H1 (cell line): ENCODE measurements at regions not wholly inside any gene's neighbourhood (a gene's known extent, or its start where the extent isn't known, plus 50 kb on each side); places are given as distances from the start of the nearest gene placed in this dataset.

ENCODE experiments used
- CTCF ChIA-PET: fragments of 300-600 bp; sonication (Branson Sonifier 250); formaldehyde crosslinking; loops from one replicate; lab custom pipeline; 2021; ENCODE audit not compliant: partially characterized antibody; lab: Charles Lee
- POLR2A ChIA-PET: fragments of 300-600 bp; sonication (Branson Sonifier 250); formaldehyde crosslinking; loops from one replicate; lab custom pipeline; 2021; ENCODE audit warnings: inconsistent platforms; ENCODE audit not compliant: partially characterized antibody; lab: Charles Lee
- DNase-seq, 2 experiments: peaks; one replicate each; pipeline versions ENCODE4 v3.0.0 to v3.0.0-alpha.2; 2010 to 2022; ENCODE audit warnings: low spot score in 2 of 2, low read depth in 1 of 2, mixed read lengths in 1 of 2
- FAIRE-seq: peaks from 2 replicates; lab custom pipeline; 2011; peaks lifted over from hg19 to GRCh38; lab: Jason Lieb, UNC
- H2AFZ ChIP-seq: 2 replicates; pipeline ENCODE4 v1.8.1; 2012; ENCODE audit warnings: low read length, inconsistent platforms
- H2AK5ac ChIP-seq: 2 replicates; pipeline ENCODE4 v1.6.1; 2013; ENCODE audit warnings: low read depth, low read length
- H2BK120ac ChIP-seq: replicated peaks from 2 replicates; pipeline ENCODE3; 2013; ENCODE audit warnings: low read depth, low read length, inconsistent platforms
- H2BK12ac ChIP-seq: 2 replicates; pipeline ENCODE4 v1.6.1; 2013; ENCODE audit warnings: low read depth, low read length
- H2BK15ac ChIP-seq: 2 replicates; pipeline ENCODE4 v1.6.1; 2013; ENCODE audit warnings: low read length
- H2BK20ac ChIP-seq: 2 replicates; pipeline ENCODE4 v1.6.1; 2013; ENCODE audit warnings: low read length
- H2BK5ac ChIP-seq: 2 replicates; pipeline ENCODE4 v1.6.1; 2013; ENCODE audit warnings: low read depth, low read length
- H3K14ac ChIP-seq: 2 replicates; pipeline ENCODE4 v1.6.1; 2013; ENCODE audit warnings: inconsistent platforms; ENCODE audit not compliant: insufficient read length
- H3K18ac ChIP-seq: 2 replicates; pipeline ENCODE4 v1.6.1; 2013; ENCODE audit warnings: low read length; ENCODE audit errors: extremely low read depth
- H3K23ac ChIP-seq: 2 replicates; pipeline ENCODE4 v1.6.1; 2013; ENCODE audit warnings: inconsistent platforms; ENCODE audit not compliant: insufficient read length
- H3K23me2 ChIP-seq: 2 replicates; pipeline ENCODE4 v1.6.1; 2013; ENCODE audit warnings: low read depth, low read length
- H3K27ac ChIP-seq: 2 replicates; pipeline ENCODE4 v1.6.1; 2011; ENCODE audit warnings: low read depth, low read length, inconsistent platforms
- H3K27me3 ChIP-seq, 4 experiments: replicated peaks in 1 of 4; 1 replicate in 1 of 4; 2 replicates in 3 of 4; pipeline versions ENCODE4 v1.6.1 to v1.8.1; 2011 to 2013; ENCODE audit warnings: low read length in 3 of 4, mild to moderate bottlenecking in 3 of 4, inconsistent platforms in 2 of 4, mixed read lengths in 2 of 4, moderate library complexity in 1 of 4; ENCODE audit not compliant: control insufficient read depth in 3 of 4, insufficient read depth in 3 of 4; ENCODE audit errors: extremely low read depth in 1 of 4
- H3K36me3 ChIP-seq, 4 experiments: 2 replicates each; pipeline versions ENCODE4 v1.6.1 to v1.8.1; 2011 to 2013; ENCODE audit warnings: mild to moderate bottlenecking in 4 of 4, low read length in 3 of 4, moderate library complexity in 2 of 4, control low read depth in 1 of 4, inconsistent platforms in 1 of 4; ENCODE audit not compliant: insufficient read depth in 4 of 4, control insufficient read depth in 2 of 4
- H3K4ac ChIP-seq: replicated peaks from 2 replicates; pipeline ENCODE3; 2013; ENCODE audit warnings: low read length, low read depth, mixed read lengths, inconsistent platforms; ENCODE audit not compliant: insufficient read length
- H3K4me1 ChIP-seq, 4 experiments: replicated peaks in 1 of 4; 1 replicate in 1 of 4; 2 replicates in 3 of 4; pipeline versions ENCODE4 v1.6.1 to v1.8.1; 2011 to 2013; ENCODE audit warnings: low read length in 3 of 4, inconsistent platforms in 2 of 4, mixed read lengths in 1 of 4; ENCODE audit not compliant: insufficient read depth in 4 of 4, control insufficient read depth in 3 of 4
- H3K4me2 ChIP-seq, 2 experiments: 2 replicates each; pipeline versions ENCODE4 v1.6.1 to v1.8.1; 2011 to 2013; ENCODE audit warnings: low read depth in 2 of 2, low read length in 2 of 2, control low read depth in 1 of 2, inconsistent platforms in 1 of 2, mild to moderate bottlenecking in 1 of 2; ENCODE audit not compliant: insufficient read depth in 1 of 2
- H3K4me3 ChIP-seq, 4 experiments: fragments of 200-600, 300-600 bp in 1 of 4; sonication (generic), shearing (Covaris generic), sonication (Bioruptor Twin) in 1 of 4; 2 replicates each; pipeline versions ENCODE4 v1.5.1 to v1.8.1; 2011 to 2016; ENCODE audit warnings: low read length in 4 of 4, low read depth in 3 of 4, control low read depth in 2 of 4, inconsistent platforms in 2 of 4, mild to moderate bottlenecking in 2 of 4, mixed read lengths in 1 of 4, moderate library complexity in 1 of 4; ENCODE audit not compliant: insufficient read depth in 2 of 4; ENCODE audit errors: extremely low read depth in 1 of 4
- H3K56ac ChIP-seq: replicated peaks from 2 replicates; pipeline ENCODE3; 2013; ENCODE audit warnings: low read depth, mild to moderate bottlenecking, mixed read lengths, low read length, inconsistent platforms; ENCODE audit not compliant: insufficient read length
- H3K79me1 ChIP-seq: 2 replicates; pipeline ENCODE4 v1.6.1; 2013; ENCODE audit warnings: low read depth, low read length, control low read depth
- H3K79me2 ChIP-seq, 2 experiments: 2 replicates each; pipeline versions ENCODE4 v1.6.1 to v1.8.1; 2012 to 2013; ENCODE audit warnings: low read length in 2 of 2, mild to moderate bottlenecking in 2 of 2, inconsistent platforms in 1 of 2; ENCODE audit not compliant: insufficient read depth in 2 of 2, control insufficient read depth in 1 of 2
- H3K9ac ChIP-seq, 4 experiments: replicated peaks in 1 of 4; 1 replicate in 1 of 4; 2 replicates in 3 of 4; pipeline versions ENCODE4 v1.6.1 to v1.8.1; 2011 to 2013; ENCODE audit warnings: low read depth in 3 of 4, low read length in 3 of 4, control low read depth in 2 of 4, mild to moderate bottlenecking in 2 of 4, moderate library complexity in 2 of 4, inconsistent platforms in 1 of 4; ENCODE audit errors: extremely low read depth in 1 of 4
- H3K9me3 ChIP-seq, 2 experiments: 2 replicates each; pipeline versions ENCODE4 v1.6.1 to v1.8.1; 2012 to 2013; ENCODE audit warnings: mild to moderate bottlenecking in 2 of 2, moderate library complexity in 2 of 2, control low read depth in 1 of 2, inconsistent platforms in 1 of 2, low read depth in 1 of 2, low read length in 1 of 2, mixed read lengths in 1 of 2; ENCODE audit not compliant: insufficient read depth in 2 of 2
- H4K20me1 ChIP-seq, 2 experiments: replicated peaks in 1 of 2; 2 replicates each; pipeline versions ENCODE3 to v1.8.1; 2011 to 2013; ENCODE audit warnings: inconsistent platforms in 2 of 2, low read length in 2 of 2, mild to moderate bottlenecking in 1 of 2; ENCODE audit not compliant: insufficient read depth in 2 of 2, control insufficient read depth in 1 of 2
- H4K5ac ChIP-seq: 2 replicates; pipeline ENCODE4 v1.6.1; 2013; ENCODE audit warnings: low read length, low read depth, mixed read lengths, inconsistent platforms; ENCODE audit not compliant: insufficient read length
- H4K8ac ChIP-seq: 2 replicates; pipeline ENCODE4 v1.8.0; 2013; ENCODE audit warnings: mild to moderate bottlenecking, moderate library complexity, low read length, inconsistent platforms; ENCODE audit not compliant: insufficient read depth; ENCODE audit errors: extremely low read depth
- H4K91ac ChIP-seq: replicated peaks from 2 replicates; pipeline ENCODE3; 2013; ENCODE audit warnings: low read length, mixed read lengths, inconsistent platforms; ENCODE audit not compliant: insufficient read length
- CHD2 ChIP-seq: IDR thresholded peaks from 2 replicates; pipeline ENCODE4 v1.6.1; 2012; ENCODE audit warnings: low read length, improper control_type of control experiment
- FOSL1 ChIP-seq: IDR thresholded peaks from 2 replicates; pipeline ENCODE4 v1.6.1; 2011; ENCODE audit warnings: mild to moderate bottlenecking, low read depth, low read length, moderate library complexity; ENCODE audit not compliant: insufficient read depth
- SIX5 ChIP-seq: IDR thresholded peaks from 2 replicates; pipeline ENCODE4 v1.6.1; 2011; ENCODE audit warnings: mild to moderate bottlenecking, low read depth, low read length
- TCF12 ChIP-seq: IDR thresholded peaks from 2 replicates; pipeline ENCODE4 v1.6.1; 2011; ENCODE audit warnings: low read depth, mild to moderate bottlenecking, low read length
- YY1 ChIP-seq: IDR thresholded peaks from 2 replicates; pipeline ENCODE4 v1.6.1; 2011; ENCODE audit warnings: low read depth, mild to moderate bottlenecking, low read length
- WGBS, 2 experiments: shearing (Covaris generic) in 1 of 2; methylation state at CpG; one replicate each; pipeline versions ENCODE4 v1.1.6 to v1.1.7; 2013 to 2015; ENCODE audit warnings: low lambda C conversion rate in 2 of 2, mixed read lengths in 2 of 2, inconsistent platforms in 1 of 2, low coverage in 1 of 2, missing lambda C conversion rate in 1 of 2; ENCODE audit not compliant: insufficient replicate concordance in 2 of 2, insufficient coverage in 1 of 2, insufficient read length in 1 of 2; ENCODE audit errors: extremely low coverage in 1 of 2, missing lambda C conversion rate in 1 of 2; 5-methylcytosine and 5-hydroxymethylcytosine counted together

DNA sequence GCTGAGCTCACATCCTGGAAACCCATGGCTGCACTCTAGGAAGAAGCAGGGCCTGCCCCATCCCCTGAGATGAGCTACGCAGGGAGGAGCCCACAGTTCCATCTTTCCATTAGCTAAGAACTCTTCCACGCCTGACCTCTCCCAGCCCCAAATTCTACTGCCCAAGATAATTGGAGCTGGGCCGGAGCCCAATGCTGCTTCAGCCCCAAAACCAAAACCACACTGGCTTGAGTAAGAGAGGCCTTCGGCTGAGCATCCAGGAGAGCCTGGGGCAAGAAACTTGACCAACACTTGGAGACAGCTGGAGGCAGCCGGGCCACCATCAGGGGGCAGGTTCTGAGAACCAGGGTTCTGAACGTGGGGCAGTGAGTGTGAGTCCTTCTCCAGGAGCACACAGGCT is 116.1 kb upstream of the ZMIZ1 start:
- no peak overlapping the region for H4K5ac ChIP-seq
- no peaks in the 10 kb centered on the region for H3K4me1 ChIP-seq
- no peak overlapping the region for H3K9ac ChIP-seq
- POLR2A ChIA-PET = no interaction called here
- H3K4me3 ChIP-seq = no peak overlapping the region
- H2BK120ac ChIP-seq = no peak overlapping the region
- H3K9me3 ChIP-seq = no peaks in the 10 kb centered on the region
- WGBS, 2 experiments = 85% methylated on average over 5 of the region's 6 CpGs; no CpG with 5 or more reads in 1 of the 2 experiments
- H3K4me2 ChIP-seq = no peak overlapping the region
- no peak overlapping the region for H3K4ac ChIP-seq
- H3K27ac ChIP-seq = no peak overlapping the region
- no peak overlapping the region for H2AK5ac ChIP-seq
- H2AFZ ChIP-seq = no peak overlapping the region
- H2BK12ac ChIP-seq = no peak overlapping the region
- H3K27me3 ChIP-seq = no peaks in the 10 kb centered on the region; a peak in 1 of 7 replicates
- CTCF ChIA-PET = interaction anchor here (0.7 to 1.3 kb wide), 3 partner anchors 22 to 205 kb away, joined by 3 read pairs; no protein-coding TSS in a partner anchor
- H4K91ac ChIP-seq = no peak overlapping the region
- H3K18ac ChIP-seq = no peak overlapping the region
- no peak for FAIRE-seq
- no peak overlapping the region for H2BK15ac ChIP-seq
- H3K36me3 ChIP-seq = no peaks in the 10 kb centered on the region
- no peak for TF ChIP-seq SIX5
- no peak for TF ChIP-seq CHD2
- TF ChIP-seq TCF12 = no peak
- TF ChIP-seq YY1 = no peak
- TF ChIP-seq FOSL1 = no peak
- TF ChIP-seq, all 59 proteins: peak for 0
- H2BK5ac ChIP-seq = no peak overlapping the region
- no peaks in the 10 kb centered on the region for H3K79me1 ChIP-seq
- no peak overlapping the region for H4K8ac ChIP-seq
- H3K23me2 ChIP-seq = peaks cover 4% of the 10 kb centered on the region; the same call in 1 of the 2 replicates
- no peak overlapping the region for H3K14ac ChIP-seq
- no peak overlapping the region for H3K23ac ChIP-seq
- H4K20me1 ChIP-seq = no peaks in the 10 kb centered on the region
- H3K79me2 ChIP-seq = no peaks in the 10 kb centered on the region
- H3K56ac ChIP-seq = no peak overlapping the region
- no peak for DNase-seq
- no peak overlapping the region for H2BK20ac ChIP-seq
